ENCODE measurements at regions not wholly inside any gene's neighbourhood (a gene's known extent, or its start where the extent isn't known, plus 50 kb on each side); places are given as distances from the start of the nearest gene placed in this dataset.

DNA sequence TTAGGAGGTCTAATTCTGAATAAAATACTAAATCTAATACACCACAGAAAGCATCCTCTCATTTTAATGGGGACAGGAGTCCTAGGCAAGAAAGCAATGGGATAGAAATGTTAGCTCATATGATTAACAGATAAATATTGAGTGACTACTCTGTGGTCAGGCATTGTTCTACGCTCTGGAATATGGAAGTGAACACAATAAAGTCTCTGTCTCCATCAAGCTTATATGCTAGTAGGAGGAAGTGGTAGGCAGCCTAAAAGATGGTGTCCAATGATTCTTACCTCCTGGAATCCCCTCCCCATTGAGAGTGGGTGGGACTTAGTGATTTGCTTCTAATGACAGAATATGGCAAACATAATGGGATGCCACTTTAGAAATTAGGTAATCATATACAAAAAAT, 160.3 kb upstream of the PDGFD start:
- no peak for DNase-seq

DNA sequence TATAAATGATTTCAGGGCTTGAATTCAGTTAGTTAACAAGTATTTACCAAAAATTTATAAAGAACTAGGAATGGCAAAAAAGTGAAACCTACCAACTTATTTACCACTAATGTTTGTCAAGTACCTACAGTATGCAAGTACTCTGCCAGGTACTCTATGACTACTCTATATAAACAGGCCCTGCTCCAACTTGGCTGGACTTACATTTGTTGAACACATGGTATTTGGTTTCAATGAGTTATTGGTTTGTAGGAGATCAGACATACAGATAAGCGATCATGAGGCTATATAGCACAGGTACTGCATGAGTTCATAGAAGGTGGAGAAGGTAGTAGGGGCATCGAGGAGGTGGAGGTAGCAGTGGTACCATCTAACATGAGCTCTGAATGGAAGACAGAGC, 159.9 kb upstream of the PDGFD start:
- DNase-seq, result no peak

DNA sequence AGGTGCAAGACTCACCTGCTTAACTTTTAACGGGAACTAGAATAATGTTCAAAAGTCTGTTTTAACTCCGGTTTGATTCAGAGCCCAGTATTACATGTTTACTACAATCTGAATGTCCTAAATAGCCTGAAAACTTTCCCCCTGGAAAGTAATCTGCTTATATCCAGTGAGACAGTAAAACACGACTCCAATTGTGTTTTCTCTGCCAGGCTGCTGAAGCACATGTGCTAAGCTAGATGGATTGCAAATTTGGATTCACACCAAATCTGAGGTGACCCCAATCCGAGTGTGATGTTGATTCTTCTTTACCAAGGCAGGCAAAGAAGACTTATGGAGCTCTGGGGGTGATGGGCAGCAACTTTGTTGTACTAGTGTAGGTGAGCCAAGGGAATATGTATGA, 158.7 kb upstream of the PDGFD start:
- DNase-seq, result no peak

DNA sequence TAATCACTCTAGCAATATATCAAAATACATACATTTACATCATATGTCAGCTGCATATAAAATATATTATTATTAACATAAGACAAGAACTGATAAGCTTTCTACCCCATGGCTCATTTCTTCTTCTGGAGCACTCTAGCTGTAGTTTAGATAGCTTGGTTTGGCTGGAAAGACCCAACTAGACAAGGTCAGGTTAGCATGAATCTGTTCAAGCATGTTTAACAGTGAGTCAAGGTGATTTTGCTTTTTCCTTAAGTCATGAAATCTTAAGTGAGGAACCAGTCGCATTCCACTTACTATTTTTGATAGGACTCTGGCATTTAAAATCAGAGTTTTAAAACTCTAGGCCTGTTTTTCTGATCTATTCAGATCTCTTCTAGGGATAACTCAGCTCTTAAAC, 157.0 kb upstream of the PDGFD start:
- no peak for DNase-seq

DNA sequence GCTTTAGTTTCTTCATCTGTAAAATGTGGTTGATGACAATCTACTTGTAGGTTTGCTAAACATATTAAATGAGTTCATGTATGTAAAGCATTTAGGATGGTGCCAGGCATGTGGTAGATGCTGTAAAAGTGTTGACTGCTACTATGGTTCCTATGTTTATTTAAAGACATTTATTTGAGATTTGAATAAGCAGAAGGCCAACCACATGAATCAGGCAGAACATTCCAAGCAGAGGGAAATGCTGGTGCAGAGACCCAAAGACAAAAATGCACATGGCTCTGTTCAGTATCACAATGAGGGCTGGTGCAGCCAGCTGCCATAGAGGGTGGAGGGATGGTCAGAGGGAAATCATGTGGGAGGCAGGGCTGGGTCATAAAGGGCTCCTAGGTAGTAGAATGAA, 156.2 kb upstream of the PDGFD start:
- no peak for DNase-seq

DNA sequence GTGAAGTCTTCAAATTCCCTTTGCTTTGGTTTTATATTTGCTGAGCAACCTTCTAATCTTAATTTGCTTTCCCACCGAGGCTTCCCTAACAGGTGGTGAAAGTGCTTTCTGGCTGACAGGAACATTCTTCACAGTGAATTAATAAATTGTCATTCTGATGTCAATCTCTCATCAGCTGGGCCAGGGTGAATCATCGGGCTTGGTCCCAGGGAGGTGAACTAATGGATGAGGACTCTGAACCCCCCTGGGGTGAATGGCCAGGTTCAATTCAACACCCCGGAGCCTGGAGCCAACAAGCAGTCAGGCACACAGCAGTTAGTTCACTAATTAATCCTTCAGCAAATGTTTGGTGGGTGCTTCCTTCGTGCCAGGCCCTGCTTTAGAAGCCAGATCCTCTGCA, 155.4 kb upstream of the PDGFD start:
- DNase-seq, result peak; percentile 96

DNA sequence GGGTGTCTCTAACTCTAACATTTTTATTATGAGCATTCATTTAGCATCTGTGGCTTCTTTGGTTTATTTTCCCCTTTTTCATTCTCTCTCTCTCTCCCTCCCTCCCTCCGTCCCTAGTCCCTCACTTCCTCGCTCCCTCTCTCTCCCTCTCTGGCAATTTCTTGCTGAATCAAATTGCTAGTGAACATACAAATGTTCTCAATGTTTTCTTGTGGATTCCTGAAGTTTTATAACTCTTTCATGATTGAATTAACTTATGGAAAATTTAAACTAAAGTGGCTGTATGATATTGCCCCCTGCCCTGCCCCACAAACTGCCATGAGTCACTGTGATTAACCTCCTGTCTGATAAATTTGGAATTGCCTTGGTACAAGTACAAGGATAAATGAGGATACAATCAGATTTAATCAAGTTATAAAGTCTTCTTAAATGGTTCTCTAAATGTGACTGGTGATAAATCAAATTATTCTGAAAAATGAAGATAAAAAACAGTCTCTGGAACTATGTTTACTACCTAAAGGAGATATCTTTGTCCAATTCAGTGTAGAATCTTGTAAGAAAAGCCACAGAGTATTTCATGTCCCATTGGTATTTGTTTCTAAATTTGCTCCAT, 143.0 kb upstream of the PDGFD start:
- DNase-seq, result no peak

DNA sequence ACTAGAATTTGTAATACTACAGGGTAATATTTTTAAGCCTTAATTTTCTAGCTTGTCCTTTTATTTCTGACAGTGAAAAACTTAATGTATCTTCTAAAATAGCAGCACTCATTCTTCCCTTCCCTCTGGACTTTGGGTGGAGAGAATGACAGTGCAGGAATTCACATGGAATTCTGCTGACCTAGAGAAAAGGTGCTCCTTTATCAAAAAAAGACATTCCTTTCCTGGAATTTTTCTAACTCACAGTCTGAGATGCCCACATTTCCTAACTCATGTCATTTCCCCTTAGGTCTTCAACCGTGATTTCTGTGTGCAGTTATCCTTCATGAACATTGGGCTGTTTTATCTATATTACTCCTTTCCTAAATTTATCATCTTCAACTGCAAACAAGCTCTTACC, 137.8 kb upstream of the PDGFD start:
- DNase-seq, result no peak

DNA sequence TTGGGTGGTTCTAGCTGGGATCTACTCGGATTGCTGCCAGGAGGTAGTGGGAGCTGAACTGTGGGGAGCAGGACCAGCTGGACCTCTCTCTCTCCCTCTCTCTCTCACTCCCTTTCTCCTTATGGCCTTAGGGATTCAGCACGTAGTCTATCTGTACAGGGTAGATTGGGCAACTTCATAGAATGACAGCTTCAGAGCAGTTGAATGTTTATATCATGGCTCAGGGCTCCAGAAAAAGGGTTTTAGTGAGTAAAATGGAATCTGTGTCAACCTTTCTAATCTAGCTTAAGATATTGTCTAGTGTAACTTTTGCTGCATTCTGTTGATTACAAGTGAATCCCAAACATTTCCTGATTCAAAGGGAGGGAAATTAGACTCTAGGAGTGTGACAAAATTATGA, 127.7 kb upstream of the PDGFD start:
- DNase-seq, result no peak

DNA sequence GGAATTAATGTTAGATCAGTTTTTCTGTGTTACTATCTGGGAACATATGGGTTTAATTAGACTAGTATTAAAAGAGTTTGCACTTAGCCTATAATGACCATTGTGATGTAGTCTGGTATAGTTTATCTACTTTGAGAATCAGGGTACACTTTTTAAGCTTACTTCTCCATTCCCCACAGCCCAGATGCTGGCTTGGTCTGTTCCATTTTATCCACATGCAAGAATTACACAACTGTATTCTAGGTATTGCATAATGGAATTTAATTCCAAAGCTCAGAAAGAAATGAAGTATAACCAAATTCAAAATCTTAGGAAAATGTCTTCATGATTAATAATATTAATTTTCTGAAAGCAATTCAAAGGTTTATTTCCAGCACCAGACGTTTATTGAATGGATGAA, 122.2 kb upstream of the PDGFD start:
- no peak for DNase-seq

DNA sequence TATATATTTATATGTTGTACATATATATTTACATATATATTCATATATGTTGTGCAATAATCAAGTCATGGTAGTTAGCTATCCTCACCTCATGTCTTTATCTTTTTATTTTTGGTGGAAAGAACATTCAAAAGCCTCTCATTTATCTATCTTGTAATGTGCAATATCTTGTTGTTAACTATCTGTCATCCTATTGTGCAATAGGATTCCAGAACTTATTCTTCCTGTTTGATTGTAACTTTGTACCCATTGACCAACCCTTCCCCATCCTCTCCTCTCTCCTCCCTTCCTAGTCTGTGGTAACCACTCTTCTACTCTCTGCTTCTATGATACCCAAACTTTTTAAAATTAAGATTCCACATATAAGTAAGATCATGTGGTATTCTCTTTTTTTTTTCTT, 115.6 kb upstream of the PDGFD start:
- no peak for DNase-seq

DNA sequence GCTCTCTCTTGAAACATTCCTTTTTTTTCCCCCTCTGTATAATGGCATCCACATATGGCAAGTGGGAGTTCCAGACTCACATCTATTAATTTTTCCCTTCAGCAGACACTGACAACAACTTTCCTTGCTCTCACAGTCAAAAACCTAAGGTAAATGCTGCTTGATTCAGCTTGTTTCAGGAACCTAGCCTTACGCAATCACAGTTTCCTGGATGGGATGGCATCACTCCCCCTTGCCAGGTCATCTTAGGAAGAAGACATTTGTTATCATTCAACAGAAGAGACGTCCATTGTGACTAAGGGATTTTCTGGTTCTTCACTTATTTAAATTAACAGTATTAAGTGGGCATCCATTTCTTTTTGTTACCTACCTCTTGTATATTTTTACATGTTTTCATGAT, 112.0 kb upstream of the PDGFD start:
- no peak for DNase-seq

DNA sequence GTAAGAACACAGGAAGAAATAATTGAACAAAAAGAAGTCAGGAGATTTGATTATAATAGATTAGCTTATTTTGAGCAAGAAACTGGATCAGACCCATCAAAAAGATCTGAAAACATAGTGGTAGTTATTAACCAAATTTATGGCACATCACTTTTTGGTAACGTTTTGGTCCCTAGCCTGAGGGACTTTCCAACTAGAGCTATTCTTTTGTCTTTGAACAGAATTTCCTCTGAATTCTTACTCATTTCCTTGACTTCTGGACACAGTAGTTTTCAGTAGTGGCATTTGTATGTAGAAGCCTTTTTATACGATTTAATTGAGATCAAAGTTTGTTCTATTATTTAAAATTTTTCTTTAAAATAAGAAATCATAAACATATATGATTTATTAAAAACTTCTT, 96.5 kb upstream of the PDGFD start:
- no peak for DNase-seq

DNA sequence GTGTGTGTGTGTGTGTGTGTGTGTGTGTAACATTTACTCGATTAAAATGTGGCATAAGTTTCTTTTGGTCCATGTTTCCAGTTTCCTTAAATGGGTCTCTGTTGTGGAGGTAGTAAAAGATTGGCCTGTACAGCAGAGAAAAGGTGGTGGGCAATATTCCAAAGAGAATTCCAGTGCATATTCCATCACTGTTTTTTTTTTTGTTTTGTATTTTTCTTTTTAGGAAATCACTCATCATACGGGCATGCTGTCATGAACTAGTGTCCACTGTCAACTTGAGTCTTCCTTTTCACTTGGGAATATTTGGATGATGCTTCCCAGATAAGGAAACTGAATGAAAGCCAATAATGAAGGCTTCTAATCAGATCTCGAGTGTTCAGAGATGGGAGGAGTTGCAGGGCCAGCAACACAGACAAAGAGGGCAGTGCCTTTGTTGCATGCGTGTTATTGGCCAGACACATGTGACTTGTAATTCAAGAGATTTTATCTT, 95.2 kb upstream of the PDGFD start:
- no peak for DNase-seq

DNA sequence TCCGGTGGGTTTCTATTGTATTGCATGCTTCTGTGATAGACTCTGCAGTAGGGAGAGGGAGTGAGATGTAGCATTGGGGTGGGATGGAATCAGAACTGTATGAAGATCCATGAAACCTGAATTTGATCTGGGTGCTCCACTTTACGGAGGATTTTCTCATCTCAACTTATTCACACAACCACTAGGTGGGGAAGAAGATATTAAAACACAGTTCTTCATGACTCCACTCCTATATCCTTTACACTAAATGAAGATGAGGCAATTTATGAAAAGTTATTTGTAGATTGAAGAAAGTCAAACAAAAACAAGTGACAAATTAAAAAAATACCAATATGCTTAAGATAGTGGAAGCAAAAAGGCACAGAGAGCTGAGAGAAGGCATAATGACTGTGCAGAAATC, 92.6 kb upstream of the PDGFD start:
- DNase-seq, result peak; percentile 24

DNA sequence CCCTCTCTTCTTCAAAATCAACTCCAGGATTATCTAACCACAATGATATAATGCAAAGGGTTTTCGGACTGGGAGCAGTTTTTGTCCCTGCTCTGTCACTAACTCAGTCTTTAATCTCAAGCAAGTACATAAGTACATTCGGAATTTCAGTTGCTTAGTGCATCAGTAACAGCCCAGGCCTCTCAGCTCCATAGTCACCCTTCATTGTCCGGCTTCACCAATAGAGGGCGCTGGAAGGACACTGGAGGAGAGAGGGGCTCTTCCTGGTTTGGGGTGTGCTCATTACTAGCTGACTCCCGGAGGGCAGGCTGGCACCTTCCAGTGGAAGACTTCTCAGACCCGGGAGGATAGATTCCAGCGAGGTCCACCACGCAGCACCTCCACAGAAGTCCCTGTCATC, 90.4 kb upstream of the PDGFD start:
- no peak for DNase-seq

DNA sequence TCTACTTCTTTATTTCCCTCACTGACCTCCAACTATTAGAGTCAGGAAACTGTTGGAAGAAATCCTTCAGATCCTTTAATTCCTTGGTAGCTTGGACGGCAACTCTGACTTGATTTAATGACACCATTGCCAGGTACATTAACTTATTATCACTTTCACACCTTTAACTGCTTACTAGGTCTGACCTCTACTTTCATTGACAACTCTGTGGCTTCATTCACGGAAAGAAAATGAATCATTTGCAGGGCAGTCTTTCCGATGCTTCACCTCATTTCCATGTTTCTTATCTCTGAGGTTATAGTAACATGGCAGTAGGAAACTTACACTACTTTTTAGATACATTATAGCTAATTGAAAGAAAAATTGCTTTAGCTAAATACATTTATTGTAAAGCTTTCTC, 82.6 kb upstream of the PDGFD start:
- no peak for DNase-seq

DNA sequence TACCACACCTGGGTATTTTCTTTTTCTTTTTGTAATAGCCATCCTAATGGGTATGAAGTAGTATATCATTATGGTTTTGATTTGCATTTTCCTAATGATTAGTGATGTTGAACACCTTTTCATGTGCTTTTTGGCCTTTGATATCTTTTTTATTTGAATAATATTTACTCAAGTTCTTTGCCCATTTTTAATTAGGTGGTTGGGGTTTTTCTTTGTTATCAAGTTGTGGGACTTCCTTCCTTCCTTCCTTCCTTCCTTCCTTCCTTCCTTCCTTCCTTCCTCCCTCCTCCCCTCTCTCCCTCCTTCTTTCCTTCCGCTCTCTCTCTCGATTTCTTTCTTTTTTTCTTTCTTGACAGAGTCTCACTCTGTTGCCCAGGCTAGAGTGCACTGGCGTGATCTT, 75.0 kb upstream of the PDGFD start:
- no peak for DNase-seq

DNA sequence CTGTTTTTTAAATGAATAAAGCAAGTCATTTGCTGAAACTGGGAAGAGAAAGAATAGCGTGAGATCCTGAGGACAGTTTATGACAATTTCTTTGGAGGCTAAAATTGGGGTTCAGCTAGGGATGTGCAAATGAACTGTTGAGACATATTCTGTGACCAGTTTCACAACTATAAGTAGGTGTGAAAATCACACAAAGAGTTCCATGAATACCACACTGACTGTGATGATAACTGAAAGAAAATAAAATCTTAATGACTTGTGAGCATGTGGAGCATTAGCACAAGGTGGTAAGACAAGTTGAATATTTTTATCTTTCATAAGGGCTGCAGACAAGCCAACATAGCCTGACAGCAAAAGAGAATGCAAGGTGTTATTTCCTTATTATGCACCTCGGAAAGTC, 61.1 kb upstream of the PDGFD start:
- DNase-seq, result no peak

DNA sequence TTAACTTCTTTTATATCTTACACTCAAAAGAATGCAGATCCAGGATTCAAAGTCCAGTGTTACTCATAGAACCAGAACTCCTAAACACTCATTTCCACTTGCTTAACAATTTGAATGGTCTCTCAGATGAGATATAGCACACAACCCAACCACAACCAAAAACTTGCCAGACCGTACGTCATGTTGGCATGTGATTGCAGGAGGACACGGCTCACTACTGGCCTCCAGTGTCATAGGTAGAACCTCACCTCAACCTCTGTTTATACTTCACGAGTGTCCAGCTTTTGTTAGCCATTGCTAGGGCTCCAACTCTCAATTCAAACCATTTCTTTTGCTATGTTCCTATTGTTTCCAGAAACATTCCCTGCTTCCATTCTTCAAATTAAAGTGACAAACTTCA, 58.5 kb upstream of the PDGFD start:
- no peak for DNase-seq

DNA sequence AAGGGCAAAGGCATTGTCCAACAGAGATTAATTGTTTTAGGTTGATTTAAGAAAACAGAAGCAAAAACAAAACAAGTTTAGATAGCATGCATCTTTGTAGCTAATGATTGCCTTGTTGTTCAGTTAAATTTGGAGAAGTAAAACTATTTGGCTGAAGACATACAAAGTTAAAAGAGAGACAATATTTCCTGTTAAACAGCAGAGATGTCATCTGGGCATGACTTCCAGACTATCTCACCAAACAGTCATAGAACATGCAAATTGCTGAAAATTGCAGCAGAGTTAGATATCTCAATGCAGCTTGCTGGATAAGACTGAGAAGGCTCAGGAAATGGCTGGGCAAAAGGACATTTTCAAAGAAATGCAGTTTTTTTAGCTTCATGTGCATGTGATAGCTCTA, 57.5 kb upstream of the PDGFD start:
- DNase-seq, result no peak

DNA sequence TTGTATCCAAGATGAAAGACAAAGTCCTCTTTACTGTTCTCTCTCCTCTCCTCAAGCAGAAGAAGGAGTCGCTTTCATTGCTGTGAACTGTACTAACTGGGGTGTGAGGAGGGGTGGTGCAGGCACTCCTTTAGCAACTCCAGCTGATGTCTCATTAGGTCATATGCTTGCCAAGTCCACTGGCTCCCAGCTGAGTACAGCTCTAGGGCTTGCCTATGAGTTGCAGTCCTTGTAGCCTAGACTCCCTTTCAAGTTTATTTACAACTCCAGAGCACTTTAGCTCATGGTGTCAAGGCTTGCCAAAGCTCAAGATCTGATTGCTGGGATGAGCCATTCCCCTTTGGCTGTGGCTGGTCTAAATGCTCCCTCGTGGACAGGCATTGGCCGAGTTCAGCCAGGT, 55.1 kb upstream of the PDGFD start:
- DNase-seq, result peak; percentile 43

DNA sequence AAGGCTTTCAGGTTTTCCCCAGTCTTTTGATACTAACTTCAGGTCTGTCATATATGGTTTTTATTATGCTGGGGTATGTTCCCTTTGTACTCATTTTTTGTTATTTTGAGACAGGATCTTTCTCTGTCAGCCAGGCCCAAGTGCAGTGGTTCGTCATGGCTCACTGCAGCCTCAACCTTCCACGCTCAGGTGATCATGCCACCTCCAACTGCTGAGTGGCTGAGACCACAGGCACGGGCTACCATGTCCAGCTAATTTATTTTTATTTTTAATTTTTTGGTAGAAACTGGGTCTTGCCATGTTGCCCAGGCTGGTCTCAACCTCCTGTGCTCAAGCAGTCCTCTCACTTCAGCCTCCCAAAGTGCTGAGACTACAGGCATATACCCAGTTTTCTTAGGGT, 50.6 kb upstream of the PDGFD start:
- DNase-seq, result no peak

Measured in NCI-H446 treated with DMSO at 0.1 percent for 48 hours (cell line).